ENCODE measurements at regions not wholly inside any gene's neighbourhood (a gene's known extent, or its start where the extent isn't known, plus 50 kb on each side); places are given as distances from the start of the nearest gene placed in this dataset.

GRCh38 chr12:13428538-13429265, 232.2 kb downstream of the EMP1 start:
- TF ChIP-seq SUZ12 (IDR thresholded peaks at IDR 0.05) (no peak), SP1 (IDR thresholded peaks at IDR 0.05) (no peak), FOXM1 (IDR thresholded peaks at IDR 0.05; ENCODE audit: borderline replicate concordance) (no peak), FOXK2 (IDR thresholded peaks at IDR 0.05) (no peak), BHLHE40 (IDR thresholded peaks at IDR 0.05; ENCODE audit: borderline replicate concordance) (no peak), PKNOX1 (IDR thresholded peaks at IDR 0.05) (no peak), ARNT (IDR thresholded peaks at IDR 0.05) (no peak), ELF4 (IDR thresholded peaks at IDR 0.05) (no peak), TARDBP (IDR thresholded peaks at IDR 0.05) (no peak), FOXA1 (IDR thresholded peaks at IDR 0.05) (no peak), NFRKB (IDR thresholded peaks at IDR 0.05) (no peak), L3MBTL2 (conservative IDR thresholded peaks at IDR 0.05) (no peak), HDGF (IDR thresholded peaks at IDR 0.05; ENCODE audit: borderline replicate concordance) (no peak), CTBP1 (IDR thresholded peaks at IDR 0.05; ENCODE audit: borderline replicate concordance) (no peak)

Data from HEK293T (cell line).